ENCODE measurements at regions not wholly inside any gene's neighbourhood (a gene's known extent, or its start where the extent isn't known, plus 50 kb on each side); places are given as distances from the start of the nearest gene placed in this dataset.

GRCh38 chr16:35308674-35309073 lies 1849.3 kb downstream of the TP53TG3F start:
- TF ChIP-seq CTCF (IDR thresholded peaks at IDR 0.05) (no peak), SIN3A (IDR thresholded peaks at IDR 0.05; ENCODE audit: borderline replicate concordance, insufficient read depth, low read depth, low read length) (no peak), POLR2AphosphoS5 (IDR thresholded peaks at IDR 0.05; ENCODE audit: low read depth, low read length) (no peak), TCF7L2 (IDR thresholded peaks at IDR 0.05; ENCODE audit: low read depth, low read length) (no peak), REST (IDR thresholded peaks at IDR 0.05; ENCODE audit: insufficient read depth in 1 of 2, low read depth in 2 of 2, low read length in 1 of 2) (no peak)

All from Panc1 (cell line).